K562 (cell line): ENCODE measurements at regions not wholly inside any gene's neighbourhood (a gene's known extent, or its start where the extent isn't known, plus 50 kb on each side); places are given as distances from the start of the nearest gene placed in this dataset.

ENCODE experiments used
- ATAC-seq: fragments of 200-7000 bp; cut with Tn5 transposase; 3 replicates; pipeline ENCODE4 v1.9.1; 2020; ENCODE audit warnings: moderate library complexity
- BruUV-seq: library from RNA; stranded (reverse); fragments of 400-500 nt; replicated peaks from 2 replicates; lab custom pipeline; 2021; lab: Mats Ljungman, UMichigan
- CTCF ChIA-PET: fragments of 300-600 bp; formaldehyde crosslinking; extraction: SDS; loops from one replicate; lab custom pipeline; 2021; ENCODE audit warnings: low intra/inter-chr PET ratio; lab: Yijun Ruan, JAX
- POLR2A ChIA-PET: fragments of 300-600, 350-650 bp; sonication (Branson Sonifier 250); formaldehyde crosslinking; extraction: SDS; loops from one replicate; lab custom pipeline; 2021; ENCODE audit warnings: antibody characterized with exemption, inconsistent platforms; lab: Yijun Ruan, JAX
- DNase-seq, 4 experiments: peaks; one replicate each; pipeline versions ENCODE4 v3.0.0 to v3.0.0-alpha.2; 2011 to 2018; ENCODE audit warnings: low spot score in 3 of 4, mixed read lengths in 3 of 4; ENCODE audit errors: extremely low read depth in 1 of 4
- FAIRE-seq: peaks from 2 replicates; lab custom pipeline; 2011; peaks lifted over from hg19 to GRCh38; lab: Jason Lieb, UNC
- H2AFZ ChIP-seq: 2 replicates; pipeline ENCODE4 v1.6.0; 2011; ENCODE audit warnings: low read depth, low read length, control low read depth, inconsistent platforms
- H3K27ac ChIP-seq: fragments of 200-600 bp; 3 replicates; pipeline ENCODE4 v1.8.0; 2011; ENCODE audit warnings: low read depth, mild to moderate bottlenecking, control low read depth, inconsistent platforms, low read length, moderate library complexity, mixed read lengths; ENCODE audit errors: extremely low read depth
- H3K27me3 ChIP-seq, 2 experiments: fragments of 300-600 bp in 1 of 2; 2 replicates in 1 of 2; 3 replicates in 1 of 2; pipeline versions ENCODE4 v1.6.0 to v1.8.0; 2011; ENCODE audit warnings: inconsistent platforms in 2 of 2, low read length in 2 of 2, mild to moderate bottlenecking in 1 of 2, mixed read lengths in 1 of 2, moderate library complexity in 1 of 2; ENCODE audit not compliant: control insufficient read depth in 2 of 2, insufficient read depth in 2 of 2
- H3K36me3 ChIP-seq: fragments of 300-600 bp; 3 replicates; pipeline ENCODE4 v1.8.0; 2011; ENCODE audit warnings: mild to moderate bottlenecking, low read length, inconsistent platforms; ENCODE audit not compliant: control insufficient read depth, insufficient read depth
- H3K4me1 ChIP-seq, 2 experiments: fragments of 200-600 bp in 1 of 2; replicated peaks in 1 of 2; 2 replicates in 1 of 2; 3 replicates in 1 of 2; pipeline versions ENCODE4 v1.5.1 to v1.8.0; 2011; ENCODE audit warnings: inconsistent platforms in 2 of 2, low read length in 2 of 2, mild to moderate bottlenecking in 1 of 2, mixed read lengths in 1 of 2, moderate library complexity in 1 of 2; ENCODE audit not compliant: control insufficient read depth in 2 of 2, insufficient read depth in 2 of 2
- H3K4me2 ChIP-seq: 2 replicates; pipeline ENCODE4 v1.6.1; 2011; ENCODE audit warnings: low read length, control low read depth, inconsistent platforms, mixed read lengths; ENCODE audit not compliant: insufficient read depth
- H3K4me3 ChIP-seq: fragments of 200-600 bp; sonication (generic), shearing (Covaris generic); 2 replicates; pipeline ENCODE4 v1.5.1; 2016; ENCODE audit warnings: control low read depth, inconsistent platforms
- H3K79me2 ChIP-seq: fragments of 200-600 bp; 3 replicates; pipeline ENCODE4 v1.8.0; 2011; ENCODE audit warnings: low read length, inconsistent platforms; ENCODE audit not compliant: control insufficient read depth, insufficient read depth
- H3K9ac ChIP-seq, 2 experiments: 2 replicates each; pipeline versions ENCODE4 v1.6.0 to v1.6.1; 2011; ENCODE audit warnings: low read depth in 2 of 2, low read length in 2 of 2, control low read depth in 1 of 2, inconsistent platforms in 1 of 2, mild to moderate bottlenecking in 1 of 2, mixed read lengths in 1 of 2; ENCODE audit not compliant: insufficient read depth in 1 of 2
- H3K9me1 ChIP-seq: one replicate; pipeline ENCODE4 v1.6.0; 2011; ENCODE audit warnings: inconsistent platforms, mild to moderate bottlenecking, low read length, moderate library complexity; ENCODE audit not compliant: control insufficient read depth, insufficient read depth
- H3K9me3 ChIP-seq: replicated peaks from 2 replicates; pipeline ENCODE4 v1.5.1; 2011; ENCODE audit warnings: low read depth, low read length, inconsistent platforms; ENCODE audit not compliant: control insufficient read depth, insufficient read depth
- H4K20me1 ChIP-seq: replicated peaks from 2 replicates; pipeline ENCODE4 v1.6.1; 2011; ENCODE audit warnings: low read length, inconsistent platforms, mixed read lengths; ENCODE audit not compliant: control insufficient read depth, insufficient read depth
- AFF4 ChIP-seq: sonication (generic); formaldehyde crosslinking; IDR thresholded peaks from 2 replicates; pipeline ENCODE4 v1.8.0; 2023; ENCODE audit warnings: mild to moderate bottlenecking, missing genetic modification reagents
- C11orf30 ChIP-seq: fragments of 450-650 bp; IDR thresholded peaks from 2 replicates; pipeline ENCODE4 v1.6.1; 2016; ENCODE audit warnings: low read depth, mild to moderate bottlenecking
- GABPA ChIP-seq: fragments of 200-800 bp; sonication (Bioruptor generic); conservative IDR thresholded peaks from 2 replicates; pipeline ENCODE4 v1.6.1; 2016; ENCODE audit warnings: low read depth, missing genetic modification characterization, missing compliant biosample characterization
- MITF ChIP-seq: IDR thresholded peaks from 2 replicates; pipeline ENCODE4 v1.6.1; 2014; ENCODE audit warnings: antibody characterized with exemption
- PREB ChIP-seq: sonication (generic); formaldehyde crosslinking; IDR thresholded peaks from 2 replicates; pipeline ENCODE4 v1.8.1; 2023; ENCODE audit warnings: mild to moderate bottlenecking, missing genetic modification reagents
- SREBF1 ChIP-seq: fragments of 150-350 bp; IDR thresholded peaks from 2 replicates; pipeline ENCODE4 v1.6.1; 2014; ENCODE audit warnings: antibody characterized with exemption, low read depth, low read length, borderline replicate concordance
- ZNF263 ChIP-seq: sonication (generic); formaldehyde crosslinking; IDR thresholded peaks from 2 replicates; pipeline ENCODE4 v1.8.0; 2022; ENCODE audit warnings: mild to moderate bottlenecking, missing genetic modification reagents, borderline replicate concordance
- ZZZ3 ChIP-seq: fragments of 450-650 bp; IDR thresholded peaks from 2 replicates; pipeline ENCODE4 v1.6.1; 2016; ENCODE audit warnings: antibody characterized with exemption, mild to moderate bottlenecking, moderate library complexity
- WGBS: fragments of 100-300 bp; shearing (Covaris generic); methylation state at CpG from one replicate; pipeline ENCODE4 v1.1.6; 2016; ENCODE audit warnings: low coverage, mixed read lengths; ENCODE audit not compliant: insufficient coverage; ENCODE audit errors: missing lambda C conversion rate; 5-methylcytosine and 5-hydroxymethylcytosine counted together
- in situ Hi-C: fragments of 300-500 bp; cut with MboI; formaldehyde crosslinking; loops from 4 replicates; pipeline ENCODE4 v1.15.0; 2018; ENCODE audit warnings: inconsistent platforms, mixed read lengths
- intact Hi-C: fragments of 100-400 bp; cut with micrococcal nuclease; formaldehyde crosslinking; loops from 2 replicates; pipeline ENCODE4 v1.14.2; 2022

- TF ChIP-seq MITF = no peak
These were observed 354.6 kb downstream of the RAD51AP2 start (continued) for GRCh38 chr2:17163638-17164037.

- Histone ChIP-seq H3K4me1 (no peaks in the 10 kb centered on the region; a peak in 1 of 5 replicates), H2AFZ (no peak overlapping the region), H3K27me3 (peaks cover 2 to 5% of the 10 kb centered on the region in 2 experiments; a peak in 3 of 5 replicates), H3K9me1 (no peaks in the 10 kb centered on the region), H3K79me2 (no peaks in the 10 kb centered on the region)
- ATAC-seq (no peak), DNase-seq (no peak)
- no TSS peak for BruUV-seq
- POLR2A ChIA-PET = no interaction called here
- CTCF ChIA-PET = no interaction called here
- no peak for TF ChIP-seq ZZZ3
- TF ChIP-seq, all 486 proteins: peak for 0
- H3K4me2 ChIP-seq = no peak overlapping the region
- no peaks in the 10 kb centered on the region for H3K36me3 ChIP-seq
- intact Hi-C loops = no loop called here
- in situ Hi-C loops = no loop called here
- no peak overlapping the region for H3K27ac ChIP-seq
- no peak overlapping the region for H3K4me3 ChIP-seq
- no peaks in the 10 kb centered on the region for H4K20me1 ChIP-seq
- no peaks in the 10 kb centered on the region for H3K9me3 ChIP-seq
- WGBS = 0% methylated on average over 2 of the region's 2 CpGs
- no peak for FAIRE-seq
- H3K9ac ChIP-seq = no peak overlapping the region
These were observed 355.5 kb downstream of the RAD51AP2 start for GRCh38 chr2:17162713-17163112.

- Histone ChIP-seq H3K9ac (no peak overlapping the region), H3K9me3 (no peaks in the 10 kb centered on the region), H3K4me2 (no peak overlapping the region), H3K36me3 (no peaks in the 10 kb centered on the region), H3K4me1 (no peaks in the 10 kb centered on the region; a peak in 1 of 5 replicates), H3K4me3 (no peak overlapping the region), H2AFZ (no peak overlapping the region), H3K27me3 (peaks cover 4 to 9% of the 10 kb centered on the region in 2 experiments), H3K27ac (no peak overlapping the region), H4K20me1 (no peaks in the 10 kb centered on the region), H3K79me2 (no peaks in the 10 kb centered on the region), H3K9me1 (no peaks in the 10 kb centered on the region)
- in situ Hi-C loops = no loop called here
- ATAC-seq (no peak), DNase-seq (no peak), FAIRE-seq (no peak)
- BruUV-seq = no TSS peak
- CTCF ChIA-PET = no interaction called here
- POLR2A ChIA-PET = interaction anchor here (0.6 to 0.9 kb wide), 2 partner anchors 8 to 20 kb away, joined by 3 read pairs; no protein-coding TSS in a partner anchor
- 0% methylated on average over 1 of the region's 1 CpG for WGBS
- intact Hi-C loops = no loop called here
- TF ChIP-seq AFF4 (CRISPR knock-in tag) = no peak
- TF ChIP-seq ZNF263 (CRISPR knock-in tag) = no peak
- no peak for TF ChIP-seq C11orf30
- no peak for TF ChIP-seq SREBF1
- TF ChIP-seq PREB (CRISPR knock-in tag) = no peak
- TF ChIP-seq GABPA (tag) = no peak
These were observed 357.6 kb downstream of the RAD51AP2 start for GRCh38 chr2:17160594-17160993.
